Ascending aorta (tissue), 2 donors: ENCODE measurements at regions not wholly inside any gene's neighbourhood (a gene's known extent, or its start where the extent isn't known, plus 50 kb on each side); places are given as distances from the start of the nearest gene placed in this dataset.
"Not testable (repeated sequence)": the region's sequence is repeated elsewhere in the genome, so short reads cannot be mapped to it uniquely, and the experiment has no call there.

Source experiments
- DNase-seq, 2 donors: peaks; one replicate each; pipeline ENCODE4 v3.0.0-alpha.2; 2019; ENCODE audit warnings: low spot score in 2 of 2
- H3K27ac ChIP-seq, 2 donors: fragments of 200-600 bp; sonication (generic); one replicate each; pipeline ENCODE4 v1.5.1; 2016 to 2017; ENCODE audit warnings: mild to moderate bottlenecking in 1 of 2
- H3K27me3 ChIP-seq: fragments of 200-600 bp; sonication (generic); one replicate; pipeline ENCODE4 v1.5.1; 2017
- H3K36me3 ChIP-seq, 2 donors: fragments of 200-600 bp; sonication (generic); one replicate each; pipeline ENCODE4 v1.5.1; 2016
- H3K4me1 ChIP-seq, 2 donors: fragments of 200-600 bp; sonication (generic); one replicate each; pipeline ENCODE4 v1.5.1; 2016 to 2017; ENCODE audit warnings: mild to moderate bottlenecking in 1 of 2
- H3K4me3 ChIP-seq, 2 donors: fragments of 200-600 bp; sonication (generic); one replicate each; pipeline ENCODE4 v1.5.1; 2016 to 2017; ENCODE audit warnings: mild to moderate bottlenecking in 1 of 2
- H3K9me3 ChIP-seq, 2 donors: fragments of 200-600 bp; sonication (generic); one replicate each; pipeline ENCODE4 v1.5.1; 2016
- intact Hi-C: fragments of 100-400 bp; cut with DNase I; formaldehyde crosslinking; loops from one replicate; pipeline ENCODE4 v1.15.1; 2023
- TF ChIP-seq, protein P1 (sequence below), 3 experiments: fragments of 200-600 bp in 2 of 3; fragments of 450-650 bp in 1 of 3; sonication (generic) in 2 of 3; IDR thresholded peaks; one replicate each; pipeline ENCODE4 v1.5.1; 2016 to 2019; ENCODE audit warnings: antibody characterized with exemption in 3 of 3, mild to moderate bottlenecking in 1 of 3, moderate library complexity in 1 of 3

DNA sequence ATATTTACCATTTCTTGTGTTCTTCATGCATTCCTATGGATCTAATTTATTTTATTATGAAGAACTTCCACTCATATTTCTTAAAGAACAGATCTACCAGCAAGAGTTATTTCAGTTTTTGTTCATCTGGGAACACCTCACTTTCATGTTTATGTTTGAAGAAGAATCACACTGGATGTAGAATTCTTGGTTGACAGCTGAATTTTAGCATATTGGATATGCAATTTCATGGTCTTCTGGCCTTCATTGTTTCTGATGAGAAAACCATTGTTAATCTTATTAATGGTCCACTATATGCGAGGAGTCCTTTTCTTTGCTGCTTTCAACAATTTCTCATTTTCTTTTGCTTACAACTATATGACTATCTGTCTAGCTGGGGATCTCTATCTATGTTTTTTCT is 189.2 kb downstream of the UXS1 start:
- DNase-seq: no peak
- Histone ChIP-seq H3K36me3 (no peaks in the 10 kb centered on the region), H3K27ac (no peak overlapping the region), H3K9me3 (peaks cover 0 to 28% of the 10 kb centered on the region in 2 donors), H3K27me3 (no peaks in the 10 kb centered on the region), H3K4me3 (no peak overlapping the region), H3K4me1 (no peaks in the 10 kb centered on the region)
- intact Hi-C loops: no loop called here
- TF ChIP-seq, protein P1, sequence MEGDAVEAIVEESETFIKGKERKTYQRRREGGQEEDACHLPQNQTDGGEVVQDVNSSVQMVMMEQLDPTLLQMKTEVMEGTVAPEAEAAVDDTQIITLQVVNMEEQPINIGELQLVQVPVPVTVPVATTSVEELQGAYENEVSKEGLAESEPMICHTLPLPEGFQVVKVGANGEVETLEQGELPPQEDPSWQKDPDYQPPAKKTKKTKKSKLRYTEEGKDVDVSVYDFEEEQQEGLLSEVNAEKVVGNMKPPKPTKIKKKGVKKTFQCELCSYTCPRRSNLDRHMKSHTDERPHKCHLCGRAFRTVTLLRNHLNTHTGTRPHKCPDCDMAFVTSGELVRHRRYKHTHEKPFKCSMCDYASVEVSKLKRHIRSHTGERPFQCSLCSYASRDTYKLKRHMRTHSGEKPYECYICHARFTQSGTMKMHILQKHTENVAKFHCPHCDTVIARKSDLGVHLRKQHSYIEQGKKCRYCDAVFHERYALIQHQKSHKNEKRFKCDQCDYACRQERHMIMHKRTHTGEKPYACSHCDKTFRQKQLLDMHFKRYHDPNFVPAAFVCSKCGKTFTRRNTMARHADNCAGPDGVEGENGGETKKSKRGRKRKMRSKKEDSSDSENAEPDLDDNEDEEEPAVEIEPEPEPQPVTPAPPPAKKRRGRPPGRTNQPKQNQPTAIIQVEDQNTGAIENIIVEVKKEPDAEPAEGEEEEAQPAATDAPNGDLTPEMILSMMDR (IDR thresholded peaks at IDR 0.05): no peak

DNA sequence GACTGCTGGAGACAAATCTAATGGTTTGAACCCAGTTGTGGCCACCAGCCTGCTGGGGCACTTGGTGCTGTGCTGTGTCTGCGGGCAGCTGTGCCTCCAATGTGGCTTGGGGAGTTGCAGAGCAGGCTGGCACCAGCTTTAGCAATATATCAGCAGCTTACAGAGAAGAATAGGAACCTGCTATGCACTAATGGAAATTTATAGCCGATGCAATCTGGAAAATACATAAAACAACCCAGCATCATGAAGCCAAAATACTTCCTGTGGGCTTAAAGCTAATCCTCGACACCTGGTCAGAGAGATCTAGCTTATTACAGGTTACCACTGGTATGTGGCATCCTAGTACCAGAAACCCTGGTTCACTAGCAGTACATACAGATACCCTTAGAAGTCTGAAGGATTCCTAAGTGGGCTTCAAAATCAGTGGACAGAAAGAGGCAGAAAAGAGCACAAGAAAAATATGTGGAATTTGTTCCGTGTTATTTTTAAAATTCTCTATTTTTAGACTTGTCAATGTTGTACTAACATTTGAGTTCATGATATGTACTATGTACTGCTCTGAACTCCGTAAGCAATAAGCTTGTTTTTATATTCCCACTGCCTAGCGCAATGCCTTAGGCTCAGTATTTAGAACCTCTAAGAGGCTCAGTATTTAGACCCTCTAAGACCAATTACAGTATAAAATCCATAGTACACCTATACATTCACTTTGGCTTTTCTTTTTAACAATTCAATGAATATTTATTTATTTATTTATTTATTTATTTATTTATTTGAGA is 194.7 kb downstream of the UXS1 start:
- Histone ChIP-seq H3K36me3 (no peaks in the 10 kb centered on the region), H3K27me3 (no peaks in the 10 kb centered on the region), H3K27ac (no peak overlapping the region), H3K4me1 (no peaks in the 10 kb centered on the region), H3K9me3 (peaks cover 5 to 10% of the 10 kb centered on the region in 2 donors), H3K4me3 (no peak overlapping the region)
- no peak for DNase-seq
- TF ChIP-seq, protein P1 (IDR thresholded peaks at IDR 0.05): no peak
- intact Hi-C loops: no loop called here

DNA sequence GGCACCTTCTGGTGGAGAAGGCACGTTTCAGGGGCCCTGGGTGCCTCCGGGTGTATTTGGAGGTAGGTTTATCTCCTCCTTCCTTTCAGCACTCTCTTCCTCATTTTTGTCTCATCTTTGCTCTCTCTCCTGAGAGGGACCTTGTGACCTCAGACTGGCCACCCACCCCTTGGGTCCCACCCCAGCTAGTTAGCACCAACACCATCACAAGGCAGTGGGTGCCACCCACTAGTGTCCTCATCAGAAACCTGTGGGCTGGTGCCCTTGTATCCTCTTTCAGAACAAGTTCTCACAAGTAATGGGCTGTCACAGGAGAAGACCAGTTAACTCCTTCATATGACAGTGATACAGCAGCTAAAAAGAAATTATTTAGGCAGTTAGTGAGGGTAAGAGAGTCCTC is 196.4 kb downstream of the UXS1 start:
- Histone ChIP-seq H3K4me3 (no peak overlapping the region), H3K27me3 (no peaks in the 10 kb centered on the region), H3K27ac (no peak overlapping the region), H3K9me3 (peaks cover 5 to 8% of the 10 kb centered on the region in 2 donors), H3K36me3 (no peaks in the 10 kb centered on the region), H3K4me1 (no peaks in the 10 kb centered on the region)
- intact Hi-C loops: no loop called here
- TF ChIP-seq, protein P1 (IDR thresholded peaks at IDR 0.05): no peak
- DNase-seq: no peak

DNA sequence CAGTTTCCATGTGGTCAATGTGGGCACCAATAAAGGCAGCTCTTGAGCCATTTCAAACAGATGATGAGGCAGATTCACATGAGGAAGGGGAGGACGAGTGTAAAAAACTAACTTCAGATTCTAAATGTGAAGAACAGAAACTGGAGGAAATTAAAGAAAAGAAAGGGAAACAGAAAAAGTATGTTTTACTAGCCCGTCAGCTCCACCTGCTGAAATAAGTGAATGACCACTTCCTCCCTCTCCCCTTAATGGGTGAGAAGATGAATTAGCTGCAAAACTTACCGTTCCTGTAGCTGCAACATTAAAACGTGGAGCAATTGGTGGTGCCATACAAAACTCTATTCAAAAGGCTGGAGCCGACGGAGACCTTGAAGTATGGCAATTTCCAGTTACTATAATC is 203.5 kb downstream of the UXS1 start:
- Histone ChIP-seq H3K27me3 (no peaks in the 10 kb centered on the region), H3K27ac (no peak overlapping the region), H3K4me1 (no peaks in the 10 kb centered on the region), H3K36me3 (no peaks in the 10 kb centered on the region), H3K9me3 (peaks cover 12 to 19% of the 10 kb centered on the region in 2 donors), H3K4me3 (no peak overlapping the region)
- TF ChIP-seq, protein P1 (IDR thresholded peaks at IDR 0.05): no peak
- intact Hi-C loops: no loop called here
- DNase-seq: no peak

DNA sequence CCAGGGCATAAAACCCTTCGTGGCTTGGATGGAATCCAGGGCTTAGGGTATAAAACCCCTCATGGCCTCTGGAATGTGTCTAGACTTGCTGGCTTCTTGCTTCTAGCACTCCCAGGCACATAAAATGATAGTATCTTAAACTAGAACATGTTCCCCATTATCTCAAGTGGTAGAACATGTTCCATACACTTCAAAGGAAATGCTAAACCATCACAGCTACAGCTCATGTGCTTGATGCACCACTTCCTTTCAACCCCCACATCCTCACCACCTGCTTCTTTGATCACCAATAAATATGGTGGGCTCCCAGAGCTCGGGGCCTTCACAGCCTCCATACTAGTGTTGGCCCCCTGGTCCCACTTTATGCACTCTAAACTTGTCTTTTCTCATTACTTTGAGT is 204.3 kb downstream of the UXS1 start:
- H3K36me3 ChIP-seq, H3K27ac ChIP-seq, H3K4me3 ChIP-seq, H3K4me1 ChIP-seq, DNase-seq, H3K27me3 ChIP-seq, intact Hi-C loops: not testable (repeated sequence)
- peaks cover 11 to 17% of the 10 kb centered on the region in 2 donors for H3K9me3 ChIP-seq

DNA sequence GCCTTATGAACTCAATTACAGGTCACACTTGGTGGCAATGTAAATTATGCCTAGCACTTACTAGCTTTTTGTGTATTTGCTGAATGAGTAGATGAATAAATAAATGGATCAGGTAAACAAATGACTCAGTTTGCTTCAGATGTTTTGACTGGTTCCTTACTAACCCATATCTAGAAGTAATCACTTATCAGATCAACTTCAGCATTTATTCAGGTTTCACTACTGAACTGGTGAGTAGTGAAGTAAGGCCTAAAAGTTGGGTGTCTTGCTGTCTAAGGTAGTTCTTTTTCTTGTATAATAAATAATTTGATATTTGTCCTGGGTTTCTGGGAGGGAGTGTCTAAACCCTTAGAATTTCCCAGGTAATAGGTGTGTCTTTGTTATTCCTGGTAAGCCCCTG is 205.0 kb downstream of the UXS1 start:
- H3K27me3 ChIP-seq: no peaks in the 10 kb centered on the region
- H3K4me3 ChIP-seq: no peak overlapping the region
- TF ChIP-seq, protein P1 (IDR thresholded peaks at IDR 0.05): no peak
- intact Hi-C loops: no loop called here
- H3K4me1 ChIP-seq: no peaks in the 10 kb centered on the region
- no peak overlapping the region for H3K27ac ChIP-seq
- no peaks in the 10 kb centered on the region for H3K36me3 ChIP-seq
- peaks cover 7 to 11% of the 10 kb centered on the region in 2 donors for H3K9me3 ChIP-seq
- no peak for DNase-seq
